SK-N-SH (cell line): ENCODE measurements at regions not wholly inside any gene's neighbourhood (a gene's known extent, or its start where the extent isn't known, plus 50 kb on each side); places are given as distances from the start of the nearest gene placed in this dataset.

Source experiments
- CTCF ChIA-PET: fragments of 300-600, 350-600 bp; formaldehyde crosslinking; extraction: SDS; loops from one replicate; lab custom pipeline; 2021; lab: Yijun Ruan, JAX
- POLR2A ChIA-PET: fragments of 350-600 bp; sonication (Branson Sonifier 250); formaldehyde crosslinking; extraction: SDS; loops from one replicate; lab custom pipeline; 2020; ENCODE audit warnings: antibody characterized with exemption, inconsistent platforms; lab: Yijun Ruan, JAX
- DNase-seq: peaks from one replicate; pipeline ENCODE4 v3.0.0; 2012
- H2AFZ ChIP-seq: fragments of 200-600 bp; sonication (generic); 2 replicates; pipeline ENCODE4 v1.8.1; 2016; ENCODE audit warnings: antibody characterized with exemption, mild to moderate bottlenecking, low read depth
- H3F3A ChIP-seq: fragments of 200-600 bp; sonication (generic); replicated peaks from 2 replicates; pipeline ENCODE3; 2016; ENCODE audit warnings: antibody characterized with exemption, mild to moderate bottlenecking; ENCODE audit not compliant: insufficient read depth
- H3K27ac ChIP-seq, 2 experiments: fragments of 200-500 bp in 1 of 2; fragments of 200-600 bp in 1 of 2; sonication (Bioruptor generic) in 1 of 2; sonication (generic), shearing (Covaris generic) in 1 of 2; 2 replicates each; pipeline versions ENCODE4 v1.5.1 to v1.6.1; 2014 to 2016; ENCODE audit warnings: low read depth in 2 of 2, inconsistent platforms in 1 of 2, low read length in 1 of 2, mild to moderate bottlenecking in 1 of 2, mixed read lengths in 1 of 2
- H3K27me3 ChIP-seq: fragments of 200-600 bp; sonication (generic), shearing (Covaris generic); 2 replicates; pipeline ENCODE4 v1.6.1; 2016; ENCODE audit warnings: mixed run types; ENCODE audit not compliant: insufficient read depth
- H3K36me3 ChIP-seq, 2 experiments: fragments of 200-500 bp in 1 of 2; fragments of 200-600 bp in 1 of 2; sonication (Bioruptor generic) in 1 of 2; sonication (generic) in 1 of 2; replicated peaks in 1 of 2; 2 replicates each; pipeline versions ENCODE3 to v1.5.1; 2014 to 2016; ENCODE audit warnings: low read length in 1 of 2, mild to moderate bottlenecking in 1 of 2; ENCODE audit not compliant: insufficient read depth in 2 of 2, control insufficient read depth in 1 of 2
- H3K4me1 ChIP-seq, 2 experiments: fragments of 200-500 bp in 1 of 2; fragments of 200-600 bp in 1 of 2; sonication (Bioruptor generic) in 1 of 2; sonication (generic), shearing (Covaris generic) in 1 of 2; 2 replicates each; pipeline versions ENCODE4 v1.5.1 to v1.6.1; 2014 to 2016; ENCODE audit warnings: low read depth in 1 of 2, low read length in 1 of 2, mixed run types in 1 of 2; ENCODE audit not compliant: insufficient read depth in 2 of 2, control insufficient read depth in 1 of 2
- H3K4me2 ChIP-seq: fragments of 200-600 bp; sonication (generic), shearing (Covaris generic); 2 replicates; pipeline ENCODE4 v1.6.1; 2017; ENCODE audit warnings: mixed run types
- H3K4me3 ChIP-seq, 2 experiments: fragments of 200-500 bp in 1 of 2; fragments of 200-600 bp in 1 of 2; sonication (Bioruptor generic) in 1 of 2; sonication (generic), shearing (Covaris generic) in 1 of 2; 2 replicates each; pipeline versions ENCODE4 v1.5.1 to v1.8.1; 2014 to 2016; ENCODE audit warnings: low read depth in 2 of 2, inconsistent platforms in 1 of 2, low read length in 1 of 2, mild to moderate bottlenecking in 1 of 2, mixed read lengths in 1 of 2, moderate library complexity in 1 of 2
- H3K79me2 ChIP-seq: fragments of 200-600 bp; sonication (generic); 2 replicates; pipeline ENCODE4 v1.8.1; 2017; ENCODE audit warnings: mild to moderate bottlenecking; ENCODE audit not compliant: insufficient read depth
- H3K9ac ChIP-seq: fragments of 200-600 bp; sonication (generic); 2 replicates; pipeline ENCODE4 v1.6.1; 2017; ENCODE audit warnings: mixed run types
- H3K9me2 ChIP-seq: fragments of 200-600 bp; sonication (generic); 2 replicates; pipeline ENCODE4 v1.6.1; 2017; ENCODE audit warnings: mixed run types
- H3K9me3 ChIP-seq: fragments of 200-600 bp; sonication (generic); 2 replicates; pipeline ENCODE4 v1.6.1; 2017; ENCODE audit warnings: mixed run types, mild to moderate bottlenecking, moderate library complexity
- H4K20me1 ChIP-seq: fragments of 200-600 bp; sonication (generic); 2 replicates; pipeline ENCODE4 v1.6.1; 2017; ENCODE audit warnings: mild to moderate bottlenecking, mixed run types; ENCODE audit not compliant: insufficient read depth
- EP300 ChIP-seq, 2 experiments: IDR thresholded peaks; 2 replicates each; pipeline versions ENCODE4 v1.4.0 to v1.6.1; 2012; ENCODE audit warnings: borderline replicate concordance in 1 of 2, low read depth in 1 of 2, low read length in 1 of 2
- EZH2phosphoT487 ChIP-seq: fragments of 200-600 bp; sonication (generic); IDR thresholded peaks from 2 replicates; pipeline ENCODE4 v1.6.1; 2017; ENCODE audit warnings: low read depth, mixed run types, mild to moderate bottlenecking, antibody characterized with exemption, moderate library complexity, borderline replicate concordance
- FOSL2 ChIP-seq: IDR thresholded peaks from 2 replicates; pipeline ENCODE4 v1.4.0; 2012; ENCODE audit warnings: low read depth, mild to moderate bottlenecking, moderate library complexity, borderline replicate concordance
- FOXJ3 ChIP-seq: sonication (generic); formaldehyde crosslinking; IDR thresholded peaks from 2 replicates; pipeline ENCODE4 v1.5.1; 2020; ENCODE audit warnings: mild to moderate bottlenecking, missing genetic modification reagents
- FOXM1 ChIP-seq: IDR thresholded peaks from 2 replicates; pipeline ENCODE4 v1.4.0; 2012; ENCODE audit warnings: low read depth, mild to moderate bottlenecking
- GATA2 ChIP-seq: sonication (generic); formaldehyde crosslinking; IDR thresholded peaks from 2 replicates; pipeline ENCODE4 v1.5.0; 2020; ENCODE audit warnings: mild to moderate bottlenecking, missing genetic modification reagents
- JUND ChIP-seq: IDR thresholded peaks from 2 replicates; pipeline ENCODE4 v1.4.0; 2012
- MAX ChIP-seq: IDR thresholded peaks from 2 replicates; pipeline ENCODE4 v1.4.0; 2012; ENCODE audit warnings: low read depth
- MEF2A ChIP-seq: IDR thresholded peaks from 2 replicates; pipeline ENCODE4 v1.4.0; 2012; ENCODE audit warnings: low read depth, borderline replicate concordance
- MXI1 ChIP-seq: IDR thresholded peaks from 2 replicates; pipeline ENCODE4 v1.6.1; 2012; ENCODE audit warnings: mild to moderate bottlenecking, low read depth, low read length, improper control_type of control experiment
- NFIC ChIP-seq: IDR thresholded peaks from 2 replicates; pipeline ENCODE4 v1.4.0; 2012; ENCODE audit warnings: borderline replicate concordance
- PBX3 ChIP-seq: IDR thresholded peaks from 2 replicates; pipeline ENCODE4; 2012
- POLR2AphosphoS5 ChIP-seq: IDR thresholded peaks from 2 replicates; pipeline ENCODE4 v1.6.1; 2012; ENCODE audit warnings: low read depth, low read length
- RCOR1 ChIP-seq: fragments of 150-350 bp; IDR thresholded peaks from 2 replicates; pipeline ENCODE4 v1.6.1; 2017; ENCODE audit warnings: antibody characterized with exemption, low read length
- RFX5 ChIP-seq: IDR thresholded peaks from 2 replicates; pipeline ENCODE4 v1.6.1; 2012; ENCODE audit warnings: mild to moderate bottlenecking, improper control_type of control experiment, low read length
- RXRA ChIP-seq: IDR thresholded peaks from 2 replicates; pipeline ENCODE4 v1.4.0; 2012; ENCODE audit warnings: low read depth, mild to moderate bottlenecking, borderline replicate concordance
- SIN3A ChIP-seq: IDR thresholded peaks from 2 replicates; pipeline ENCODE4 v1.6.1; 2012; ENCODE audit warnings: low read depth, mild to moderate bottlenecking, low read length, moderate library complexity, borderline replicate concordance
- SMC3 ChIP-seq: IDR thresholded peaks from 2 replicates; pipeline ENCODE4 v1.6.1; 2012; ENCODE audit warnings: low read depth, low read length, improper control_type of control experiment
- TCF12 ChIP-seq: IDR thresholded peaks from 2 replicates; pipeline ENCODE4 v1.4.0; 2012
- TEAD4 ChIP-seq: IDR thresholded peaks from 2 replicates; pipeline ENCODE4 v1.4.0; 2012; ENCODE audit warnings: mild to moderate bottlenecking, borderline replicate concordance; ENCODE audit not compliant: insufficient read depth
- YY1 ChIP-seq: IDR thresholded peaks from 2 replicates; pipeline ENCODE4 v1.4.0; 2012; ENCODE audit warnings: low read depth, mild to moderate bottlenecking
- WGBS: methylation state at CpG from one replicate; pipeline ENCODE4 v1.1.6; 2017; ENCODE audit warnings: low lambda C conversion rate; 5-methylcytosine and 5-hydroxymethylcytosine counted together
- TF ChIP-seq, protein P1 (sequence below): IDR thresholded peaks from 2 replicates; pipeline ENCODE4 v1.4.0; 2012; ENCODE audit warnings: low read depth, borderline replicate concordance
- TF ChIP-seq, protein P2 (sequence below): IDR thresholded peaks from 2 replicates; pipeline ENCODE4 v1.4.0; 2012; ENCODE audit warnings: low read depth, borderline replicate concordance
- TF ChIP-seq, protein P3 (sequence below): fragments of 150-350 bp; IDR thresholded peaks from 2 replicates; pipeline ENCODE4 v1.6.1; 2017; ENCODE audit warnings: antibody characterized with exemption, low read length, low read depth, borderline replicate concordance

- TF ChIP-seq FOXJ3 (CRISPR knock-in tag) (no peak), EZH2phosphoT487 (no peak)
Observed at GRCh38 chr11:103651341-103651998, 385.0 kb upstream of the DDI1 start (continued).

GRCh38 chr11:103652013-103652412, 384.4 kb upstream of the DDI1 start:
- CTCF ChIA-PET: interaction anchor here (1.4 kb wide), 1 partner anchor 19 kb away, joined by 3 read pairs; no protein-coding TSS in a partner anchor
- peak in 1 of 2 experiments; percentile 95; a peak in 2 of 4 replicates for TF ChIP-seq EP300 (IDR thresholded peaks at IDR 0.05; ENCODE audit: borderline replicate concordance in 1 of 2, low read depth in 1 of 2, low read length in 1 of 2)
- TF ChIP-seq, protein P1, sequence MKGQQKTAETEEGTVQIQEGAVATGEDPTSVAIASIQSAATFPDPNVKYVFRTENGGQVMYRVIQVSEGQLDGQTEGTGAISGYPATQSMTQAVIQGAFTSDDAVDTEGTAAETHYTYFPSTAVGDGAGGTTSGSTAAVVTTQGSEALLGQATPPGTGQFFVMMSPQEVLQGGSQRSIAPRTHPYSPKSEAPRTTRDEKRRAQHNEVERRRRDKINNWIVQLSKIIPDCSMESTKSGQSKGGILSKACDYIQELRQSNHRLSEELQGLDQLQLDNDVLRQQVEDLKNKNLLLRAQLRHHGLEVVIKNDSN: peak; percentile 63; the same call in 1 of the 2 replicates
- peak; percentile 80 for TF ChIP-seq FOXM1
- no peak for TF ChIP-seq RFX5
- TF ChIP-seq SIN3A: no peak
- TF ChIP-seq, protein P2, sequence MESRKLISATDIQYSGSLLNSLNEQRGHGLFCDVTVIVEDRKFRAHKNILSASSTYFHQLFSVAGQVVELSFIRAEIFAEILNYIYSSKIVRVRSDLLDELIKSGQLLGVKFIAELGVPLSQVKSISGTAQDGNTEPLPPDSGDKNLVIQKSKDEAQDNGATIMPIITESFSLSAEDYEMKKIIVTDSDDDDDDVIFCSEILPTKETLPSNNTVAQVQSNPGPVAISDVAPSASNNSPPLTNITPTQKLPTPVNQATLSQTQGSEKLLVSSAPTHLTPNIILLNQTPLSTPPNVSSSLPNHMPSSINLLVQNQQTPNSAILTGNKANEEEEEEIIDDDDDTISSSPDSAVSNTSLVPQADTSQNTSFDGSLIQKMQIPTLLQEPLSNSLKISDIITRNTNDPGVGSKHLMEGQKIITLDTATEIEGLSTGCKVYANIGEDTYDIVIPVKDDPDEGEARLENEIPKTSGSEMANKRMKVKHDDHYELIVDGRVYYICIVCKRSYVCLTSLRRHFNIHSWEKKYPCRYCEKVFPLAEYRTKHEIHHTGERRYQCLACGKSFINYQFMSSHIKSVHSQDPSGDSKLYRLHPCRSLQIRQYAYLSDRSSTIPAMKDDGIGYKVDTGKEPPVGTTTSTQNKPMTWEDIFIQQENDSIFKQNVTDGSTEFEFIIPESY: peak; percentile 45; the same call in 1 of the 2 replicates
- TF ChIP-seq RXRA: peak; percentile 68; the same call in 1 of the 2 replicates
- TF ChIP-seq FOSL2: peak; percentile 85
- TF ChIP-seq MXI1: no peak
- TF ChIP-seq TEAD4: peak; percentile 74
- no peak for TF ChIP-seq GATA2 (CRISPR knock-in tag)
- no peak for TF ChIP-seq SMC3
- TF ChIP-seq MEF2A: 0 out of 2 replicates have a peak, but pooled peaks have one; percentile 47
- TF ChIP-seq, protein P3, sequence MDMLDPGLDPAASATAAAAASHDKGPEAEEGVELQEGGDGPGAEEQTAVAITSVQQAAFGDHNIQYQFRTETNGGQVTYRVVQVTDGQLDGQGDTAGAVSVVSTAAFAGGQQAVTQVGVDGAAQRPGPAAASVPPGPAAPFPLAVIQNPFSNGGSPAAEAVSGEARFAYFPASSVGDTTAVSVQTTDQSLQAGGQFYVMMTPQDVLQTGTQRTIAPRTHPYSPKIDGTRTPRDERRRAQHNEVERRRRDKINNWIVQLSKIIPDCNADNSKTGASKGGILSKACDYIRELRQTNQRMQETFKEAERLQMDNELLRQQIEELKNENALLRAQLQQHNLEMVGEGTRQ: no peak
- TF ChIP-seq RCOR1: no peak
- peak; percentile 76 for TF ChIP-seq PBX3
- peak; percentile 81 for TF ChIP-seq NFIC
- peak; percentile 85 for TF ChIP-seq TCF12
- peak; percentile 62 for TF ChIP-seq POLR2AphosphoS5
- peak; percentile 87 for TF ChIP-seq JUND
- no peak for TF ChIP-seq YY1
- 0 out of 2 replicates have a peak, but pooled peaks have one; percentile 15 for TF ChIP-seq MAX
- H3F3A ChIP-seq: peaks cover 11% of the 10 kb centered on the region
- H3K27me3 ChIP-seq: no peaks in the 10 kb centered on the region
- H3K9me2 ChIP-seq: no peaks in the 10 kb centered on the region
- H2AFZ ChIP-seq: no peak overlapping the region
- no peaks in the 10 kb centered on the region for H4K20me1 ChIP-seq
- 0 out of 4 replicates have a peak, but pooled peaks cover 0 to 5% of the 10 kb centered on the region in 2 experiments for H3K4me1 ChIP-seq
- no peak overlapping the region for H3K9ac ChIP-seq
- 12% methylated on average over 1 of the region's 1 CpG for WGBS
- H3K36me3 ChIP-seq: no peaks in the 10 kb centered on the region
- H3K79me2 ChIP-seq: no peaks in the 10 kb centered on the region
- H3K9me3 ChIP-seq: no peaks in the 10 kb centered on the region
- peak overlapping the region in 1 of 2 experiments; percentile 58; a peak in 2 of 4 replicates for H3K27ac ChIP-seq
- no peak for DNase-seq
- H3K4me2 ChIP-seq: no peak overlapping the region
- no peak overlapping the region for H3K4me3 ChIP-seq
- POLR2A ChIA-PET: no interaction called here
